Activated naive CD8-positive, alpha-beta T cell (primary cell): ENCODE measurements at regions not wholly inside any gene's neighbourhood (a gene's known extent, or its start where the extent isn't known, plus 50 kb on each side); places are given as distances from the start of the nearest gene placed in this dataset.
"Not testable (repeated sequence)": the region's sequence is repeated elsewhere in the genome, so short reads cannot be mapped to it uniquely, and the experiment has no call there.

Experiments used
- H3K27ac Mint-ChIP-seq: one replicate; pipeline ENCODE4 v1.8.0; 2021; ENCODE audit warnings: mixed read lengths
- H3K27me3 Mint-ChIP-seq: one replicate; pipeline ENCODE4 v1.8.0; 2021; ENCODE audit warnings: mixed read lengths
- H3K36me3 Mint-ChIP-seq: one replicate; pipeline ENCODE4 v1.8.0; 2021; ENCODE audit warnings: mixed read lengths
- H3K4me1 Mint-ChIP-seq: one replicate; pipeline ENCODE4 v1.8.0; 2021; ENCODE audit warnings: low read depth, mixed read lengths
- H3K4me3 Mint-ChIP-seq: one replicate; pipeline ENCODE4 v1.8.0; 2021; ENCODE audit warnings: mild to moderate bottlenecking, mixed read lengths
- H3K9me3 Mint-ChIP-seq: one replicate; pipeline ENCODE4 v1.8.0; 2021; ENCODE audit warnings: low read depth, mixed read lengths

DNA sequence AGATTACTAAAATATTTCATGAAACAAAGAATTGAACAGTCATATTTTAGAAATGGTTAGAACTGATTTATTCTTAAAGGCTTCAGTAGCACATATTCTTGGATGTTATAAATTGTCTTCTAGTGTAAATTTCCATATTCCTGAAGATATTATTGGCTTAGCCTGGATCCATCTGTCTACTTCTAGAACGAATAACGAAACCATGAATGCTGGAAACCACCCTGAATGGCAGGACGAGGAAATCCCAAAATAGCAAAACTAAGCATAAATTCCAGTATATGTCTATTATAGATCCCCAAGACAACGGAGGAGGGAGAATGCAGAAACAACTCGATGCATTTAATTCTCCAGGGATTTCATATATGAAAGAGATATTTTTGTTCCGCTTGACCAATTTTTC, 2191.0 kb upstream of the ACO1 start:
- Mint-ChIP-seq H3K27ac (no peak overlapping the region), H3K9me3 (peaks cover 14% of the 10 kb centered on the region), H3K4me3 (no peak overlapping the region), H3K4me1 (no peaks in the 10 kb centered on the region), H3K27me3 (no peaks in the 10 kb centered on the region), H3K36me3 (no peaks in the 10 kb centered on the region)

GRCh38 chr9:30196941-30197340, 2187.5 kb upstream of the ACO1 start:
- Mint-ChIP-seq H3K27ac (no peak overlapping the region), H3K36me3 (no peaks in the 10 kb centered on the region), H3K27me3 (no peaks in the 10 kb centered on the region), H3K9me3 (peaks cover 9% of the 10 kb centered on the region), H3K4me3 (no peak overlapping the region), H3K4me1 (no peaks in the 10 kb centered on the region)

DNA sequence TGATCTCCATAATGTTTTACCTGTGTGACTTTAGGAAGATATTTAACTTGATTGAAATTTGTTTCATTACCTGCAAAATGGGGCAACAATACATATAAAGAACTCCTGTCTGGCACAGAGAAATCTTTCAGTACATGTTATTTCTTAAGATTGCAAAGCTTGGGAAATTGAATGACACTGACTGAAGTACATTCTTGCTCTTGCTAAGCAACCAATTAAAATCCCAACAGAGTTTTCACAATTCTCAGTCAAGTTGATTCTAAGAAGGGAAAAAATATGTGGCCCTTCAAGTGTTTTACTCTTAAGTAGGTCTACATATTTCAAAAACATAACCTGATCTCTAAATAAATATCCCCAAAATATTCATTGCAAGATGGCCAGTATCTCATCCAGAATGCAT, 2187.0 kb upstream of the ACO1 start:
- H3K36me3 Mint-ChIP-seq, result no peaks in the 10 kb centered on the region
- H3K4me3 Mint-ChIP-seq, result no peak overlapping the region
- peaks cover 9% of the 10 kb centered on the region for H3K9me3 Mint-ChIP-seq
- no peaks in the 10 kb centered on the region for H3K4me1 Mint-ChIP-seq
- H3K27me3 Mint-ChIP-seq, result no peaks in the 10 kb centered on the region
- H3K27ac Mint-ChIP-seq, result no peak overlapping the region

- Mint-ChIP-seq H3K27me3 (no peaks in the 10 kb centered on the region), H3K4me3 (no peak overlapping the region), H3K36me3 (no peaks in the 10 kb centered on the region), H3K27ac (no peak overlapping the region), H3K4me1 (no peaks in the 10 kb centered on the region), H3K9me3 (peaks cover 9% of the 10 kb centered on the region)
Measured at GRCh38 chr9:30197954-30198353, 2186.5 kb upstream of the ACO1 start.

DNA sequence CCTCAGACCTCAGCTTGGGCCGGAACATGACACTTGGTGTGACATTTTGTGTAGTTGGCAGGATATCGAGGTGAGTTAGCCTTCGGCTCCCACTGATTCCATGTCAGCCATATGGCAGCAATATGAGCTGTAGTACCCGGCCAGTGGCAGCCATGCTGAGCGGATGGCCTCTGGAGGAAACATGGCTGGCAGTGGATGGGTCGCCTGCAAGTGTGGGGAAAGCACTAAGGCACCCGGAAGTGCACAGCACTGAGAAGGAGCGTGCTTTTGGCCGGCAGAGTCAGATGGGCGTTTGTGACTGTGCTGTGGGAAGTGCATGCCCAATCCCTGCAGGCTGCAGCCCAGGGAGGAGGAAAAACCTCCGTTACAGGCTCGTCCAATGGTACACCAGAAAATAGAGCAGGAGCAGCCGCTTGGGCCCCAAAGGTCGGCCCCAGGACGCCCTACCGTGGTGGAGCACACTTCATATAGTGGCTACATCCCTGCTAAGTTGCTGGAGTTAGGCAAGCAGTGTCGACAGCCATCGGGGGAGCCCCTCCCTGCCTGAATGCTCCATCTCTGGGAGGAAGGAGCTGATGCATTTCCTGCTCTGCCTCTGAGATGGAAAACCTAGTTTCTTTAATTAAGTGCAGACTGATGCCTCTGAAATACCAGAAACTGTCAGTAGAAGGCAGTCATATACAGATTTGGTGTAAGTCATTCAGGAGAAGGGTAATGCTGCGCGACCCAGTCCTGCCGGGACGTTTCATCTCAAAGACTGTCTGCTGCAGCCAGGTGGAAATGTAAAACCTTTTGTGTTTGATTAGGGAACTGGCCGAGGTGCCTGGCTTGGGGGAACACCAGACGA, 2185.8 kb upstream of the ACO1 start:
- Mint-ChIP-seq H3K27ac (no peak overlapping the region), H3K4me3 (no peak overlapping the region), H3K9me3 (peaks cover 9% of the 10 kb centered on the region), H3K4me1 (no peaks in the 10 kb centered on the region), H3K36me3 (no peaks in the 10 kb centered on the region), H3K27me3 (no peaks in the 10 kb centered on the region)

- Mint-ChIP-seq H3K4me3 (no peak overlapping the region), H3K36me3 (no peaks in the 10 kb centered on the region), H3K27ac (no peak overlapping the region), H3K4me1 (no peaks in the 10 kb centered on the region), H3K9me3 (peaks cover 12% of the 10 kb centered on the region), H3K27me3 (no peaks in the 10 kb centered on the region)
Measured at GRCh38 chr9:30201024-30201423, 2183.4 kb upstream of the ACO1 start.

DNA sequence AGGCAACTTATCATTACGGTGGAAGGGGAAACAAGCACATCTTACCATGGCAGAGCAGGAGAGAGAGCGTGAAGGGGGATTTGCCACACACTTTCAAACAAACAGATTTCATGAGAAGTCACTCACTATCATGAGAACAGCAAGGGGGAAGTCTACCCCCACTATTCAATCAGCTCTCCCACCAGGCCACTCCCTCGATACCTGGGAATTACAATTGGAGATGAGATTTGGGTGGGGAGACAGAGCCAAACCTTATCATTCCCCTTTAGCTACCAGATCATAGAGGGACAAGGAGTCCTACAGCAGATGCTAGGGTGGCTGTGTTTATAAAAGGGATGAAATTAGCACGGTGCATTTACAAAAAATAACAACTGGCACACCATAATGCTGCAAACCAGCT, 2149.4 kb upstream of the ACO1 start:
- Mint-ChIP-seq H3K27me3 (no peaks in the 10 kb centered on the region), H3K27ac (no peak overlapping the region), H3K9me3 (no peaks in the 10 kb centered on the region), H3K36me3 (no peaks in the 10 kb centered on the region), H3K4me1 (no peaks in the 10 kb centered on the region), H3K4me3 (no peak overlapping the region)

GRCh38 chr9:30235564-30235963, 2148.9 kb upstream of the ACO1 start:
- no peak overlapping the region for H3K27ac Mint-ChIP-seq
- H3K36me3 Mint-ChIP-seq, result no peaks in the 10 kb centered on the region
- H3K4me3 Mint-ChIP-seq, result no peak overlapping the region
- H3K9me3 Mint-ChIP-seq, result no peaks in the 10 kb centered on the region
- H3K4me1 Mint-ChIP-seq, result no peaks in the 10 kb centered on the region
- no peaks in the 10 kb centered on the region for H3K27me3 Mint-ChIP-seq

GRCh38 chr9:30239878-30240277, 2144.6 kb upstream of the ACO1 start:
- Mint-ChIP-seq H3K27ac (no peak overlapping the region), H3K36me3 (no peaks in the 10 kb centered on the region)

DNA sequence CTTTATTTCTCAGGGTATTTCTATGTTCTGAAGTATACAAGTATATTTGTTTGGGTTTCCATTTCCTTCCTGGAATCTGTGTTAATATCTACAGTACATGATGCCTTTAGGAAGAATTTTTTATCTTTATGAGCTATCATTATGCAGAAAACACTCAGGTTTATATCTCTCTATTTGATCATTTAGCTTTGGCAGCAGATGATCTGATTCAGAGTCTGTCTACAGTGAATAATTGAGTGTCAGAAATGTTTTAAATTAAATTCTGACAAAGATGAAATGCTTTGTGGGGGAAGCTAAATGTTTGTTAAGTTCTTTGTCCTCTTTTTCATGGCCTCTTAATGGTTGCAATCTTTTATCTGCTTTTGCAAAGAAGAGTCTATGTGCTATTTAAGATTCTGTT, 2141.0 kb upstream of the ACO1 start:
- H3K27ac Mint-ChIP-seq, result no peak overlapping the region
- H3K27me3 Mint-ChIP-seq, result no peaks in the 10 kb centered on the region
- H3K4me1 Mint-ChIP-seq, result no peaks in the 10 kb centered on the region
- H3K36me3 Mint-ChIP-seq, result no peaks in the 10 kb centered on the region
- no peaks in the 10 kb centered on the region for H3K9me3 Mint-ChIP-seq
- no peak overlapping the region for H3K4me3 Mint-ChIP-seq

More at GRCh38 chr9:30239878-30240277, 2144.6 kb upstream of the ACO1 start:
- no peak overlapping the region for H3K4me3 Mint-ChIP-seq
- H3K4me1 Mint-ChIP-seq, result no peaks in the 10 kb centered on the region
- no peaks in the 10 kb centered on the region for H3K27me3 Mint-ChIP-seq
- no peaks in the 10 kb centered on the region for H3K9me3 Mint-ChIP-seq

- Mint-ChIP-seq H3K4me3 (no peak overlapping the region), H3K27me3 (no peaks in the 10 kb centered on the region), H3K36me3 (no peaks in the 10 kb centered on the region), H3K27ac (no peak overlapping the region), H3K9me3 (no peaks in the 10 kb centered on the region), H3K4me1 (no peaks in the 10 kb centered on the region)
Measured at GRCh38 chr9:30244877-30245276, 2139.6 kb upstream of the ACO1 start.

- Mint-ChIP-seq H3K27me3 (no peaks in the 10 kb centered on the region), H3K4me3 (no peak overlapping the region), H3K36me3 (no peaks in the 10 kb centered on the region), H3K4me1 (no peaks in the 10 kb centered on the region), H3K9me3 (no peaks in the 10 kb centered on the region), H3K27ac (no peak overlapping the region)
Measured at GRCh38 chr9:30250872-30251271, 2133.6 kb upstream of the ACO1 start.

DNA sequence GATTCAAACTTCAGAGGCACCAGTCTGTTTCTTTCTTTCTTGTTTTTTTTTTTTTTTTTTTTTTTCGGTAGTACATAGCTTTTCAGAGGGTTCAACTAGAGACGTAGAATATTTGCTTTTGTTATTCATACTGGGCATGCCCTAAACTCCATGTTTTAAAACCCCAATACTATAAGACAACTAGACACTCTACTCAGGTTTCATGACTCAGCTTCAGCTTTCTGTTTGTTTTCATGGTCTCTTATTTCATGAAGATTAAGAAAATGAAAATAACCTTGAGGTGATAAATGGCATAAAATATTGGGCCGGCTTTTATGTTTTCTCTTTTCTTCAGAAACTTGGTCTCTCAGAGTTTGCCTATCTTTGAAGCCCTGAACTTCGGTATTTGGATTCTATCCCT, 2126.3 kb upstream of the ACO1 start:
- no peaks in the 10 kb centered on the region for H3K36me3 Mint-ChIP-seq
- no peak overlapping the region for H3K27ac Mint-ChIP-seq
- H3K27me3 Mint-ChIP-seq, result no peaks in the 10 kb centered on the region
- no peaks in the 10 kb centered on the region for H3K4me1 Mint-ChIP-seq
- no peak overlapping the region for H3K4me3 Mint-ChIP-seq
- H3K9me3 Mint-ChIP-seq, result no peaks in the 10 kb centered on the region

- no peaks in the 10 kb centered on the region for H3K9me3 Mint-ChIP-seq
- H3K4me1 Mint-ChIP-seq, result no peaks in the 10 kb centered on the region
- H3K36me3 Mint-ChIP-seq, result no peaks in the 10 kb centered on the region
- H3K27ac Mint-ChIP-seq, result no peak overlapping the region
- H3K4me3 Mint-ChIP-seq, result no peak overlapping the region
- no peaks in the 10 kb centered on the region for H3K27me3 Mint-ChIP-seq
Measured at GRCh38 chr9:30280229-30280900, 2104.1 kb upstream of the ACO1 start.

DNA sequence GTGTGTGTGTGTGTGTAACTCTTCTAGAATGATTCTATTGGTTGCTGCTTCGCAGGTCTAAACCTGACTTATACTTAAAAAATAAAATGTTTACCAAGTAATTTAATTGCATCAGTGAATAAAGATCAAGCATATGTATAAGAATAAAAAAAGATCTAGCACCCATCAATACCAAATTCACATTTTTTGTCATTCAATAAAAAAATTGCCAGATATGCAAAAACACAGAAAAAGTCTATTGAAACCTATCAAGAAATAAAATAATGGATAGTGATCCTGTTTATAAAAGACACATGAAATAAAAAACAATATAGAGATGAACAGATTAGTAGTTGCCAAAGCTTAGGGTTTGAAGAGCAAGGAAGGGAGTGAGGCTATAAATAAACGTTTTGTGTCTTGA, 2095.0 kb upstream of the ACO1 start:
- no peaks in the 10 kb centered on the region for H3K4me1 Mint-ChIP-seq
- no peak overlapping the region for H3K4me3 Mint-ChIP-seq
- H3K36me3 Mint-ChIP-seq, result no peaks in the 10 kb centered on the region
- no peaks in the 10 kb centered on the region for H3K27me3 Mint-ChIP-seq
- H3K9me3 Mint-ChIP-seq, result no peaks in the 10 kb centered on the region
- H3K27ac Mint-ChIP-seq, result no peak overlapping the region

GRCh38 chr9:30292026-30292425, 2092.4 kb upstream of the ACO1 start:
- H3K4me3 Mint-ChIP-seq, H3K4me1 Mint-ChIP-seq: not testable (repeated sequence)

More at GRCh38 chr9:30292026-30292425, 2092.4 kb upstream of the ACO1 start:
- not testable (repeated sequence) for H3K27ac Mint-ChIP-seq, H3K27me3 Mint-ChIP-seq, H3K36me3 Mint-ChIP-seq, H3K9me3 Mint-ChIP-seq
